ENCODE measurements at regions not wholly inside any gene's neighbourhood (a gene's known extent, or its start where the extent isn't known, plus 50 kb on each side); places are given as distances from the start of the nearest gene placed in this dataset.

GRCh38 chr1:218068241-218068640 lies 216.9 kb upstream of the RRP15 start:
- TF ChIP-seq GABPA (IDR thresholded peaks at IDR 0.05; ENCODE audit: low read depth) (no peak), SPI1 (IDR thresholded peaks at IDR 0.05; ENCODE audit: borderline replicate concordance, low read depth) (no peak), POLR2AphosphoS5 (IDR thresholded peaks at IDR 0.05; ENCODE audit: low read depth) (no peak), REST (IDR thresholded peaks at IDR 0.05; ENCODE audit: insufficient replicate concordance, low read depth) (no peak), CTCF (IDR thresholded peaks at IDR 0.05; ENCODE audit: insufficient read depth, low read length) (no peak)
- H3K4me3 ChIP-seq (replicated peaks; ENCODE audit: insufficient read depth, low read length) = no peak overlapping the region
- no peaks in the 10 kb centered on the region for H3K27me3 ChIP-seq (ENCODE audit: insufficient read depth, poor library complexity, severe bottlenecking)
- H3K27ac ChIP-seq (replicated peaks) = no peak overlapping the region
- DNase-seq (ENCODE audit: low read depth in 1 of 2, low spot score in 1 of 2) = no peak

GRCh38 chr1:218069180-218069579 lies 215.9 kb upstream of the RRP15 start:
- no peak for TF ChIP-seq SPI1 (IDR thresholded peaks at IDR 0.05; ENCODE audit: borderline replicate concordance, low read depth)
- TF ChIP-seq CTCF (IDR thresholded peaks at IDR 0.05; ENCODE audit: insufficient read depth, low read length) = no peak
- TF ChIP-seq GABPA (IDR thresholded peaks at IDR 0.05; ENCODE audit: low read depth) = no peak
- no peak for TF ChIP-seq REST (IDR thresholded peaks at IDR 0.05; ENCODE audit: insufficient replicate concordance, low read depth)
- no peak for TF ChIP-seq POLR2AphosphoS5 (IDR thresholded peaks at IDR 0.05; ENCODE audit: low read depth)
- Histone ChIP-seq H3K27ac (replicated peaks) (no peak overlapping the region), H3K27me3 (ENCODE audit: insufficient read depth, poor library complexity, severe bottlenecking) (no peaks in the 10 kb centered on the region), H3K4me3 (replicated peaks; ENCODE audit: insufficient read depth, low read length) (no peak overlapping the region)
- no peak for DNase-seq (ENCODE audit: low read depth in 1 of 2, low spot score in 1 of 2)

- H3K27ac ChIP-seq (replicated peaks) = no peak overlapping the region
- no peak overlapping the region for H3K4me3 ChIP-seq (replicated peaks; ENCODE audit: insufficient read depth, low read length)
- TF ChIP-seq GABPA (IDR thresholded peaks at IDR 0.05; ENCODE audit: low read depth) = no peak
- TF ChIP-seq REST (IDR thresholded peaks at IDR 0.05; ENCODE audit: insufficient replicate concordance, low read depth) = no peak
- TF ChIP-seq POLR2AphosphoS5 (IDR thresholded peaks at IDR 0.05; ENCODE audit: low read depth) = no peak
- TF ChIP-seq SPI1 (IDR thresholded peaks at IDR 0.05; ENCODE audit: borderline replicate concordance, low read depth) = no peak
- TF ChIP-seq CTCF (IDR thresholded peaks at IDR 0.05; ENCODE audit: insufficient read depth, low read length) = no peak
- H3K27me3 ChIP-seq (ENCODE audit: insufficient read depth, poor library complexity, severe bottlenecking) = no peaks in the 10 kb centered on the region
- no peak for DNase-seq (ENCODE audit: low read depth in 1 of 2, low spot score in 1 of 2)
These were observed 212.0 kb upstream of the RRP15 start for GRCh38 chr1:218073062-218073461.
